ENCODE measurements at regions not wholly inside any gene's neighbourhood (a gene's known extent, or its start where the extent isn't known, plus 50 kb on each side); places are given as distances from the start of the nearest gene placed in this dataset.

DNA sequence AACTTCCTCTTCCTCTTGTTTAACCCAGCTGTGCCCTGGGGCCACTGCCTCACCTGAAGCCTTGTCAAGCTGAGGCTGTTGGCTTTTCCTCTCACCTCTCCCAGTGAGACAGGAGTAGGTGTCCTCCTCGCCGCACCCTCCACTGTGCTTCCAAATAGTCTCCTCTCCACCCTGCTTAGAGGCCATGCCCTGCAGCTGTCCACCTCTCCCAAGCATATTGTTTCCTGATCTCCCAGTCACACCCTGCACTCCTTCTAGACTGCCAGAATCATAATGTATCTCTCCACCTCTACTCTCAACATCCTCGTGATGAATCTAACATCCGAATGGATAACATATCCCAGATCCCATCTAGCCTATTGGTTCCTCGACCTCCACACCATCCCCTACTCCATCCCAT is 196.3 kb upstream of the GHITM start:
- POLR2A ChIA-PET (ENCODE audit: partially characterized antibody): no interaction called here
- WGBS, 2 experiments (ENCODE audit: extremely low coverage in 1 of 2, insufficient coverage in 1 of 2, insufficient read length in 1 of 2, insufficient replicate concordance in 2 of 2, low coverage in 1 of 2, low lambda C conversion rate in 2 of 2, missing lambda C conversion rate in 1 of 2): 94% methylated on average over 5 of the region's 5 CpGs; no CpG with 5 or more reads in 1 of the 2 experiments
- CTCF ChIA-PET (ENCODE audit: partially characterized antibody): interaction anchor here (1.2 kb wide), 1 partner anchor 18 kb away, joined by 4 read pairs; no protein-coding TSS in a partner anchor
- no peak overlapping the region for H3K9ac ChIP-seq (replicated peaks in 1 of 4; ENCODE audit: extremely low read depth in 1 of 4, low read depth in 3 of 4, low read length in 3 of 4)
- 0 out of 2 replicates have a peak overlapping the region, but pooled peaks have one; percentile 31 for H2BK15ac ChIP-seq (ENCODE audit: low read length)
- FAIRE-seq (no peak), DNase-seq (ENCODE audit: low read depth in 1 of 2, low spot score in 2 of 2) (no peak)
- peak overlapping the region; percentile 84; the same call in 1 of the 2 replicates for H2BK12ac ChIP-seq (ENCODE audit: low read depth, low read length)
- H3K4ac ChIP-seq (replicated peaks; ENCODE audit: insufficient read length, low read depth, low read length): no peak overlapping the region
- no peak overlapping the region for H2BK120ac ChIP-seq (replicated peaks; ENCODE audit: low read depth, low read length)
- H2AK5ac ChIP-seq (ENCODE audit: low read depth, low read length): no peak overlapping the region; the same call in 1 of the 2 replicates
- no peak overlapping the region for H4K91ac ChIP-seq (replicated peaks; ENCODE audit: insufficient read length, low read length)
- no peak overlapping the region for H3K18ac ChIP-seq (ENCODE audit: extremely low read depth, low read length)
- H3K79me2 ChIP-seq (ENCODE audit: control insufficient read depth in 1 of 2, insufficient read depth in 2 of 2, low read length in 2 of 2): no peaks in the 10 kb centered on the region
- no peak overlapping the region for H2AFZ ChIP-seq (ENCODE audit: low read length)
- H3K9me3 ChIP-seq (ENCODE audit: insufficient read depth in 2 of 2, low read depth in 1 of 2, low read length in 1 of 2): no peaks in the 10 kb centered on the region
- no peak overlapping the region for H3K4me3 ChIP-seq (ENCODE audit: extremely low read depth in 1 of 4, insufficient read depth in 2 of 4, low read depth in 3 of 4, low read length in 4 of 4)
- no peaks in the 10 kb centered on the region for H4K20me1 ChIP-seq (replicated peaks in 1 of 2; ENCODE audit: control insufficient read depth in 1 of 2, insufficient read depth in 2 of 2, low read length in 2 of 2)
- no peak overlapping the region for H3K27ac ChIP-seq (ENCODE audit: low read depth, low read length)
- no peak overlapping the region for H2BK20ac ChIP-seq (ENCODE audit: low read length)
- no peak overlapping the region for H3K23ac ChIP-seq (ENCODE audit: insufficient read length)
- no peak for TF ChIP-seq POLR2A (IDR thresholded peaks at IDR 0.05; ENCODE audit: control extremely low read depth in 1 of 2, low read depth in 2 of 2, low read length in 2 of 2)
- TF ChIP-seq NANOG (IDR thresholded peaks at IDR 0.05; ENCODE audit: insufficient read depth, low read depth, low read length, poor library complexity, severe bottlenecking): no peak
- no peak for TF ChIP-seq RFX5 (IDR thresholded peaks at IDR 0.05; ENCODE audit: borderline replicate concordance, low read depth, low read length)
- TF ChIP-seq TBP (IDR thresholded peaks at IDR 0.05; ENCODE audit: low read depth, low read length): no peak
- TF ChIP-seq, protein P1, sequence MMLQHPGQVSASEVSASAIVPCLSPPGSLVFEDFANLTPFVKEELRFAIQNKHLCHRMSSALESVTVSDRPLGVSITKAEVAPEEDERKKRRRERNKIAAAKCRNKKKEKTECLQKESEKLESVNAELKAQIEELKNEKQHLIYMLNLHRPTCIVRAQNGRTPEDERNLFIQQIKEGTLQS (IDR thresholded peaks at IDR 0.05; ENCODE audit: insufficient read depth, low read depth, low read length): no peak
- no peak for TF ChIP-seq TAF1 (IDR thresholded peaks at IDR 0.05; ENCODE audit: low read depth, low read length)
- H3K23me2 ChIP-seq (ENCODE audit: low read depth, low read length): peaks cover 3% of the 10 kb centered on the region; the same call in 1 of the 2 replicates
- H3K79me1 ChIP-seq (ENCODE audit: low read depth, low read length): no peaks in the 10 kb centered on the region
- H3K36me3 ChIP-seq (ENCODE audit: control insufficient read depth in 2 of 4, insufficient read depth in 4 of 4, low read length in 3 of 4): no peaks in the 10 kb centered on the region
- H3K14ac ChIP-seq (ENCODE audit: insufficient read length): no peak overlapping the region
- H3K56ac ChIP-seq (replicated peaks; ENCODE audit: insufficient read length, low read depth, low read length): no peak overlapping the region
- no peak overlapping the region for H2BK5ac ChIP-seq (ENCODE audit: low read depth, low read length)
- no peak overlapping the region for H4K5ac ChIP-seq (ENCODE audit: insufficient read length, low read depth, low read length)
- H3K27me3 ChIP-seq (replicated peaks in 1 of 4; ENCODE audit: control insufficient read depth in 3 of 4, extremely low read depth in 1 of 4, insufficient read depth in 3 of 4, low read length in 3 of 4): peaks cover 4 to 11% (median 6%) of the 10 kb centered on the region in 4 experiments; a peak in 5 of 7 replicates
- H3K4me1 ChIP-seq (replicated peaks in 1 of 4; ENCODE audit: control insufficient read depth in 3 of 4, insufficient read depth in 4 of 4, low read length in 3 of 4): peaks cover 0 to 5% (median 0%) of the 10 kb centered on the region in 4 experiments; a peak in 2 of 7 replicates
- H3K4me2 ChIP-seq (ENCODE audit: insufficient read depth in 1 of 2, low read depth in 2 of 2, low read length in 2 of 2): no peak overlapping the region
- no peak overlapping the region for H4K8ac ChIP-seq (ENCODE audit: extremely low read depth, insufficient read depth, low read length)
